NCI-H460 (cell line): ENCODE measurements at regions not wholly inside any gene's neighbourhood (a gene's known extent, or its start where the extent isn't known, plus 50 kb on each side); places are given as distances from the start of the nearest gene placed in this dataset.

Source experiments
- DNase-seq: peaks from one replicate; pipeline ENCODE4 v3.0.0-alpha.2; 2016; ENCODE audit warnings: low read depth; ENCODE audit errors: extremely low read depth

DNA sequence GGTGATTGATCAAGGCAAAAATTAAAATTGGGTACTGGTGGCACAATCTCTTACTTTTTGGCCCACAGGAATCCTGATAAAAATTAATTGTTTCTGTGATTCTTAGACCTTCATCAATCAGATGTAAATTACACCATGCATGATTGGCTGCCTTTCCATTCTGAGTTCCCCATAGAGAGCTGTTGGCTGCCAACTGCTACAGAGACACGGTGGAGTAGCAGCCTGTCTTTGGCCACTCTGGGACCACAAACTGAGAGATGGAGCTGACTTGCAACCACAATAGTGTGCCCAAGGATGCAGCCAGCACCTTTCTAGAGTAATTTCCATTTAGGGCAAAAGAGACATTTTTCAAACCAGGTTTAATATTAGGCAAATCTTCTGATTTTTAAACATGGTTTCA lies 274.3 kb upstream of the MMS22L start:
- DNase-seq = no peak

- no peak for DNase-seq
Observed at GRCh38 chr6:97563529-97563928, 280.5 kb upstream of the MMS22L start.

- no peak for DNase-seq
Observed at GRCh38 chr6:97572943-97573342, 289.9 kb upstream of the MMS22L start.

DNA sequence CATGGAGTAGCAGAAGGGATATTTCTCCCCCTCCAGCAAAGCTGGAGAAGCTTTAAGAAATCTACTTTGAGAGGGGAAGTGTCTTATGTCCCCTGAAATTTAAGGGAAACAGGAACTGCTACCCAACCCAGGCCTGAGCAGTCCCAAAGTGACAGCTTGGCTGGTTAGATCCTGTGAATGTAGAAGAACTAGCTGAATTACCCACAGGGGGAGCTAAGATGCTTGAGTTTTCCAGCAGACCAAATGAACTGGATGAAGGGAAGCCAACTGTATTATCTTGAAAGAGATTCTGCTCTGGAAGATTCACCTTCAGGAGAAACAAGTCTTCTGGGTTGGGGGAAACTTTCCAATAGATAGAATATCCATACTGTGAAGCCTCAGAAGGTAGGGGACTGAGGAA lies 303.3 kb upstream of the MMS22L start:
- DNase-seq = no peak

DNA sequence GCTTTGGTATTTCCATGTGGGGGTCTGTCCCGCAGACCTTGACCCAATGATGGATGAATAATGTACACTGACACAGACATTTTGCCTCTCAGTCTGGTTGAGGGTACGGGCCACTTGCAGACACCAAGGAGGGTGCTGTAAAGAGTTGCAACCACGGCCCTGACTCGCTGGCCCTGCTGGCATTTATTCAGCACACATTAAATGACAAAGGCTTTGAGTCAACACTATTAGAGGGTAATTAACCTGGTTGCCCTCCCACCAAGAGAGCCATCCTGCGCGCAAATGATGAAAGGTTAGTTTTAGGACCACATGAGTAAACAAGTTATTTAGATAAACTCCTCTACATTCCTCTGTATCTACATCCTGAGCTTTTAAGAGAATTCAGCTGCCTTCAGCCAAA lies 308.9 kb upstream of the MMS22L start:
- DNase-seq = no peak

DNA sequence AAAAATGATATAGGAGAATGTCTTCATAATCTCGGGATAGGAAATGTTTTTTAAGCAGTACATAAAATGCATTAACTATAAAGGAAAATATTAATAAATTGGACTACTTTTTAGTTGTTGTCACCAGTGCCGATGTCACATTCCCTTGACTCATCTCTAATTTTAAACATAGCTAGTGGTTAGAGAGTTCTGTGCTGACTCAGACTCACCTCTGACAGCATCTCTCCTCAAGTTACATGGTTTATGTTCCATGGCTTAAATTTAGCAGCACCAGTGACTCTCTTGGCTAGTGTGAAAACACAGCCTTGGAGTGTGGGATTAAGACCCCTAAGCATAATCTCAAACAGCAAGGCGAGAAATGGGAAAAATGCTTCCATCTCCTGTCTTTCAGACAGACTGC lies 311.8 kb upstream of the MMS22L start:
- no peak for DNase-seq

DNA sequence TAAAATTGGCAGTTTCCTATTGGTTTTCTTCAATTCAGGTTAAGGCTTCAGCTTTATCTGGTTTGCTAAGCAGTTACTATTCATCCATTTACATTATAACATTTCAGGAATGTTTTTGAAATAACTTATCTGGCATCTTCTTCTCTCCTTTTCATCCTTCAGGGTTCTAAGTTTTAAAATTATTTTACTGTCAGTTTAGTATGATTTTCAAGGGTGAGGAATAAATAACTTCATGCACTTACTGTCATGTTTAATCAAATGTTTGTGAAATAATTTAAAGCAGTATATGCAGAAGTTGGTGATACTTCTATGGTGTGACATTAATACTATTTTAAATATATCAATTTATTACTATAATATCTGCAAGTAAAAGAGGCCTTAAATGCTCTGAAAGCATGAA lies 338.1 kb upstream of the MMS22L start:
- no peak for DNase-seq

DNA sequence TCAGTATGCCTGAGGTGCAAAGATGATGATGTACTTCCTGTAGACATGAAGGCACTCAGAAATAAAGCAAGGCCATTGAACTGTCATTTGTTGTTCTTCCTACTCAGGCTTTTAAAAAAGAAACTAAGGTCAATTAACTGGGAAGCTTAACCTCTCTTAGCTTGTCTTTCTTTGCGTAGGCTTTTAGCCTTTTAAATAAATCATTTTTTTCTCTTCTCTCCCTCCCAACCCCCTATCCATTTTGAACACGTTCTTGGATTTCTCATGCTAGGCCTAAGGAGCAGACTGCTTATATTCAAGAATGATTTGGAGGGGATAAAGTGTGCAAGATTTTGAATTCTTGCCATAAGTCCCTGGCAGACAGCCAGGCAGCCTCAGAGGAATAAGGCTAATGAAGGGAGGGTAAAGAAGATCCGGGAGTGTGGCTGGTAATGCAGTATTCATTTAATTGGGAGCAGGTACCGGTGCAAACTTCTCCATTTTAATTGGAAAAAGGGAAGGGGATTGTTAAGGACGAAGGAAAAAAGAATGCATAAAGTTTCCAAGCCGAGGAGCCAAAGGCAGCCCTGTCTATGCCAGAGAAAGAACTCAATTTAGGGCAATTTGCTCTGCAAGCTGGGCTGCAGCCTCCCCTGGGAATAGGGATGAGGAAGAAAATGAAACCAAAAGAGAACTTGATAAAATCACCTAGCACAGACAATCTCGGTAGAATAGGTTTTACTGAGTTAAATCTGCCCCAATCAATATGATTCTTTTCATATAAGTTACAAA lies 343.8 kb upstream of the MMS22L start:
- peak; percentile 8 for DNase-seq

DNA sequence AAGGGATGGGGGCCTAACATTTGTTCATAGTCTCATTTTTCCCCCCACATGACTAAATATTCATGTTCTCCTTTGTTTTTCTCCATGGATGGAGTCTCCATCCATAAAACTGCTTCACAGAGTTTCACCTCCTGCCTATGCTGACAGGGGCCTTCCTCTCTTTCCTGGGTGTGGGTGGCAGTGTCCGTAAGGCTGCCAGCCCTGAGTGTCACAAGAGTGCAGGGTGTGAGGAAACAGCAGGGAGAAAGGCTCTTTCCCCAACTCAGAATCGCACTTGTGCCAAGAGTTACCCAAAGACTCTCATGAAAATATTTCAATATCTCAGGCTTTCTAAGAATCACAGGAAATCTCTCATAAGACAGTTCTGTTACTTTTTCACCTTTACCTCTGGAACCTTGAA lies 346.2 kb upstream of the MMS22L start:
- DNase-seq = no peak

DNA sequence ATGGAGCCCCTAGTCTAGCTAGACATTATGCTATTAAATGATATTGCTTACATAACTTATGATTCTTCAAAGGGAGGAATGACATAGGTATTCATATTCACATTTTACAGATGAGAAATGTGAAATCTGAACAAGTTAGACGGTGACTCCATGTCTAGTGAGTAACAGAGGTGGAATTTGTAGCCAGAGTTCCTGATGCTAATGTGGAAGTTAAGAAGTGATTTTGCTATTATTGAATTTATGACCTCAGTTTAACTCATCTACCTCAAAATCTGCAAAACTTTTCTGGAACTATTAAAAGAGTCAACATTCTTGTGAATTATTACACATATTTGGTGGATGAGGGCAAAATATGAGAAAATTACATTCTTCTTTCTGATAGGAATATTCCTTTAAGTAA lies 347.6 kb upstream of the MMS22L start:
- DNase-seq = no peak

- no peak for DNase-seq
Observed at GRCh38 chr6:97632341-97632740, 349.3 kb upstream of the MMS22L start.

DNA sequence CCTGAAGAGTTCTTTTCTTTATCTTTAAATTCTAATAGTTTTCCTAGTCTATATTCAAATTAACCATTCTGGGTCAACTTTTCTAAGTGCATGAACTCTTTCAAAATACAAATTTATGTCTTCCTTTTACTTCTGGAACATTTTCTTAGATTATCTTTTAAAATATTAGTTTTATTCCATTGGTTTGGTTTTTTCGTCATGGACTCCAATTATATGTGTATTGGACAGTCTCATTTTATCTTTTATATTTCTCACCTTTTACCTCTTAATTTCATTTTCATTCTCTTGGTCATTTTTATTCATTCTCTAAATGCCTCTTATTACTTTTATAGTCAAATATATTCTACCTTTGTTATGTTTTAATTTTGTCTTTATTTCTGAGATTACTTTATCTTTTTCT lies 356.7 kb upstream of the MMS22L start:
- no peak for DNase-seq

GRCh38 chr6:97644353-97644752 lies 361.3 kb upstream of the MMS22L start:
- no peak for DNase-seq

- no peak for DNase-seq
Observed at GRCh38 chr6:97645757-97646156, 362.7 kb upstream of the MMS22L start.

GRCh38 chr6:97653076-97653475 lies 370.1 kb upstream of the MMS22L start:
- DNase-seq = no peak

- DNase-seq = no peak
Observed at GRCh38 chr6:97653517-97653916, 370.5 kb upstream of the MMS22L start.

DNA sequence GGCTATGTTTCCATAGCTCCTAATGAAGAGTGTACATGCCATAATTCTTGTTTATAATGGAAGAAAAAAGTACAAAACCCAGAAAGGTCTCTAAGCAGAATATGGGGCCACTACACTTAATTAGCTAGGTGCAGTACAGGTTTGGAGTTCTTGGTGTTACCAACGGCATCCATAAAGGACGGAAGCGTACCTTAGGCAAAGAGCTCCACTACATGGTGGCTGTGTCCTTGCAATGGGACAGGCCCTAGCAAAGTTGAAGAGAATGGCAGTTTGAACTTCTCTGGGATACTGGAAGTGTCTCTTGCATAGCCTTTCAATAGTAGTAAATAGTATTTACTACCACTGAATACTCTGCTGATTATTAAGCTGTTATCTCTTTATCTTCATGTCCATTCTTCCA lies 371.7 kb upstream of the MMS22L start:
- DNase-seq = no peak

- DNase-seq = no peak
Observed at GRCh38 chr6:97656236-97656635, 373.2 kb upstream of the MMS22L start.

GRCh38 chr6:97656706-97657350 lies 373.8 kb upstream of the MMS22L start:
- no peak for DNase-seq

DNA sequence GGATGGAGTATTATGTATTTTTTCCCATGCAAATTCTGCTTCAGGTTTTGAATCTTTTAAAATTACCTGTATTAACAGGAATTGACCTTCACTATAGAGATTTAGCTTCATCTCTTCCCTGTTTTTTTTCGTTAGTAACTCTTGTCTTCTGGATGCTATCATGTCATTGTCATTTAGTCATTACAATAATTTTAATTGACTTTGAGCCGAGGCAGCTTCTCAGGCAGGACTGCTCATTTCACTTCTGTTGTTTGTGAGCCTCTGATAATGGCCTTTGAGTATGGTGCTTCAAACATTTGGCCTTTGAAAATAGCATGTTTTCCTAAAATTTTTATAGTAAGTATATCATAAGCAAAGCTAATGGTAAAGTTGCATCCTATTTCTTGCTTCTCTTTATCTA lies 375.1 kb upstream of the MMS22L start:
- DNase-seq = no peak

GRCh38 chr6:97663252-97663651 lies 380.2 kb upstream of the MMS22L start:
- no peak for DNase-seq

DNA sequence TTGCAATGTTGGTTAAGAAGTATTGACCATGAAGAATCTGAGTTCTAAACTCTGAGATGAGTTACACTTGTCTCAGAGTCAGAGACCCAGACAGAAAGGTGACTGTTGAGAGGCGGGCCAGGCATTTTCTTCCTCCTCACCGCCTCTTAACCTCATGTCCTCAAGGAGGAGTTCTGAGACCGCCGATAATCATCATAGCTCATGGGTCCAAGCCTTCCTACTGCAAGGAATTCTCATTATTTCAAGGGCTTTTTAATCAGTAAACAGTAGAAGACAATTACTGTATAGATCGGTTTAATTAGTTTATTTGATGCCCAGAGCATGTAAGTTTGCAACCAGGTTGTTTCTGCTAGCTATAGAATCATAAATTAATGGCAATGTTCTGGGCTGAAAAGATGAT lies 382.4 kb upstream of the MMS22L start:
- DNase-seq = no peak

DNA sequence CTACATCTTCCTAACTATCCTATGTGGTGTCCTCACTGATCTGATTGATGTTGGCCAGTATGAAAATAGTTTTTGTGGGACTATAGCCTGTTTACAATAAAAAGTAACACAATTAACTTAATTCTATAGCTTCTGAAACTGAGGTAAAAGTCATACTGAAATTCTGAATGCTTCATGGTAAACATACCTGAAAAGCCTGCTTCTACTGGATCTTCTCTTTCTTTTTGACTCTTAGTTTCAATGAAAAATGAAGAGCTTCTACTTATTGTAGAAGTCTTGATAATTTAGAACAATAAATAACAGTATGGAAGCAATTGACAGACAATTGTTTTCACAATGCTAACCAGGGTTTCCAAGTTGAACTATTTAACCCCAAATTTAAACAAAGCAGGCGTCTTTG lies 383.9 kb upstream of the MMS22L start:
- DNase-seq = no peak
